ENCODE measurements at regions not wholly inside any gene's neighbourhood (a gene's known extent, or its start where the extent isn't known, plus 50 kb on each side); places are given as distances from the start of the nearest gene placed in this dataset.

DNA sequence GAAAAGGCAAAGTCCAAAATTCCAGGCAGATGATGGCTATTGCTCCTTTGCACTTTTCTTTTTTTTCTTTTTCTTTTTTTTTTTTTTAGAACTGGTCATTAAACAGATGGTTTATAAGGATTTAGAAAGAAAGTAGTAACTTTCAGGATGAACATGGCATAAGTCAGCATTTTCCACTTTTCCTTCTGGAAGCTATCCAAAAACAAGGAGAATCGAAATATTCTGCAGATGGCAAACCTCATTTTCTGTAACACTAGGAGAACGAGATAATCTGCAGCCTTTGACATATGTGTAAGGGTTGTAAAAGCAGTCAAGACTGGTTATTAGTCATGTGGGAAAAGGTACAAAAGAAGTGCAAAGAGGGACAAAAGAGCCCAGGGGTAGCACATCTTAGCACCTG is 69.1 kb upstream of the PUM3 start:
- H3K36me3 ChIP-seq (ENCODE audit: insufficient read depth in 1 of 2, low read depth in 1 of 2): no peaks in the 10 kb centered on the region
- no peak overlapping the region for H3K4me3 ChIP-seq
- ATAC-seq (no peak), DNase-seq (no peak)
- WGBS, 3 donors: 14 to 17% (median 15%) methylated on average over 2 of the region's 2 CpGs
- H3K27me3 ChIP-seq (ENCODE audit: insufficient read depth in 3 of 3, low read length in 2 of 3): no peaks in the 10 kb centered on the region
- H3K27ac ChIP-seq: no peak overlapping the region
- intact Hi-C loops (cut with DNase I): no loop called here
- no peaks in the 10 kb centered on the region for H3K9me3 ChIP-seq
- H3K4me1 ChIP-seq: no peaks in the 10 kb centered on the region
- TF ChIP-seq CTCF (IDR thresholded peaks at IDR 0.05): no peak

- Histone ChIP-seq H3K9me3 (no peaks in the 10 kb centered on the region), H3K4me3 (no peak overlapping the region), H3K27ac (no peak overlapping the region), H3K36me3 (ENCODE audit: insufficient read depth in 1 of 2, low read depth in 1 of 2) (no peaks in the 10 kb centered on the region), H3K27me3 (ENCODE audit: insufficient read depth in 3 of 3, low read length in 2 of 3) (no peaks in the 10 kb centered on the region), H3K4me1 (no peaks in the 10 kb centered on the region)
- no peak for ATAC-seq
- DNase-seq: no peak
- no peak for TF ChIP-seq CTCF (IDR thresholded peaks at IDR 0.05)
- 65 to 74% (median 73%) methylated on average over 1 of the region's 1 CpG for WGBS, 3 donors
- intact Hi-C loops (cut with DNase I): no loop called here
Observed at GRCh38 chr9:2907411-2907810, 63.5 kb upstream of the PUM3 start.

GRCh38 chr9:2904242-2904930 is 60.5 kb upstream of the PUM3 start:
- WGBS, 3 donors: 61 to 73% (median 66%) methylated on average over 2 of the region's 2 CpGs
- Histone ChIP-seq H3K4me1 (no peaks in the 10 kb centered on the region), H3K9me3 (no peaks in the 10 kb centered on the region), H3K27me3 (ENCODE audit: insufficient read depth in 3 of 3, low read length in 2 of 3) (no peaks in the 10 kb centered on the region), H3K36me3 (ENCODE audit: insufficient read depth in 1 of 2, low read depth in 1 of 2) (no peaks in the 10 kb centered on the region), H3K27ac (no peak overlapping the region), H3K4me3 (no peak overlapping the region)
- intact Hi-C loops (cut with DNase I): no loop called here
- ATAC-seq (no peak), DNase-seq (no peak)
- TF ChIP-seq CTCF (IDR thresholded peaks at IDR 0.05): no peak
